NCI-H2196 (cell line): ENCODE measurements at regions not wholly inside any gene's neighbourhood (a gene's known extent, or its start where the extent isn't known, plus 50 kb on each side); places are given as distances from the start of the nearest gene placed in this dataset.
"Not testable (repeated sequence)": the region's sequence is repeated elsewhere in the genome, so short reads cannot be mapped to it uniquely, and the experiment has no call there.

Source experiments
- DNase-seq: peaks from one replicate; lab custom pipeline; 2025; ENCODE audit not compliant: unreplicated experiment; lab: John Stamatoyannopoulos, UW

- DNase-seq: no peak
Measured at GRCh38 chr18:73043611-73044010, 175.8 kb upstream of the NETO1 start.

- no peak for DNase-seq
Measured at GRCh38 chr18:73043211-73043610, 175.4 kb upstream of the NETO1 start.

GRCh38 chr18:73040247-73040646 is 172.5 kb upstream of the NETO1 start:
- no peak for DNase-seq

- DNase-seq: no peak
Measured at GRCh38 chr18:73038336-73038735, 170.5 kb upstream of the NETO1 start.

GRCh38 chr18:73023975-73024374 is 156.2 kb upstream of the NETO1 start:
- DNase-seq: no peak

- no peak for DNase-seq
Measured at GRCh38 chr18:73009691-73010090, 141.9 kb upstream of the NETO1 start.

- no peak for DNase-seq
Measured at GRCh38 chr18:73007915-73008308, 140.1 kb upstream of the NETO1 start.

- no peak for DNase-seq
Measured at GRCh38 chr18:73007195-73007914, 139.6 kb upstream of the NETO1 start.

GRCh38 chr18:73006331-73006730 is 138.5 kb upstream of the NETO1 start:
- DNase-seq: no peak

GRCh38 chr18:73004260-73004659 is 136.5 kb upstream of the NETO1 start:
- DNase-seq: no peak

- DNase-seq: no peak
Measured at GRCh38 chr18:72999971-73000607, 132.3 kb upstream of the NETO1 start.

GRCh38 chr18:72995558-72995957 is 127.8 kb upstream of the NETO1 start:
- DNase-seq: no peak

GRCh38 chr18:72993250-72993649 is 125.5 kb upstream of the NETO1 start:
- no peak for DNase-seq

- no peak for DNase-seq
Measured at GRCh38 chr18:72991379-72991778, 123.6 kb upstream of the NETO1 start.

- DNase-seq: not testable (repeated sequence)
Measured at GRCh38 chr18:72987570-72987969, 119.8 kb upstream of the NETO1 start.

GRCh38 chr18:72986103-72986502 is 118.3 kb upstream of the NETO1 start:
- no peak for DNase-seq

GRCh38 chr18:72985686-72986085 is 117.9 kb upstream of the NETO1 start:
- no peak for DNase-seq

- no peak for DNase-seq
Measured at GRCh38 chr18:72984290-72984689, 116.5 kb upstream of the NETO1 start.

- DNase-seq: no peak
Measured at GRCh38 chr18:72973841-72974240, 106.1 kb upstream of the NETO1 start.

- no peak for DNase-seq
Measured at GRCh38 chr18:72965616-72966015, 97.8 kb upstream of the NETO1 start.

- DNase-seq: not testable (repeated sequence)
Measured at GRCh38 chr18:72958195-72958594, 90.4 kb upstream of the NETO1 start.

GRCh38 chr18:72948439-72948838 is 80.7 kb upstream of the NETO1 start:
- DNase-seq: no peak

GRCh38 chr18:72942766-72943165 is 75.0 kb upstream of the NETO1 start:
- DNase-seq: no peak
